Neural cell (in vitro differentiated cells): ENCODE measurements at regions not wholly inside any gene's neighbourhood (a gene's known extent, or its start where the extent isn't known, plus 50 kb on each side); places are given as distances from the start of the nearest gene placed in this dataset.

Experiments
- H2AFZ ChIP-seq: fragments of 200-600, 300-800 bp; sonication (generic), shearing (Covaris generic); 2 replicates; pipeline ENCODE4 v1.6.0; 2014; ENCODE audit warnings: low read depth, mild to moderate bottlenecking, antibody characterized with exemption, low read length, moderate library complexity
- H3F3A ChIP-seq: fragments of 200-600 bp; shearing (Covaris generic); 2 replicates; pipeline ENCODE4 v1.6.1; 2016; ENCODE audit warnings: mild to moderate bottlenecking, moderate library complexity, mixed read lengths, antibody characterized with exemption, low read length; ENCODE audit not compliant: insufficient read depth, poor library complexity, severe bottlenecking
- H3K27ac ChIP-seq: fragments of 200-600, 300-800 bp; sonication (generic), shearing (Covaris generic); 2 replicates; pipeline ENCODE4 v1.5.1; 2014; ENCODE audit warnings: mild to moderate bottlenecking, low read length, moderate library complexity
- H3K27me3 ChIP-seq: fragments of 300-800, 200-600 bp; sonication (generic), shearing (Covaris generic); 2 replicates; pipeline ENCODE4 v1.6.0; 2014; ENCODE audit warnings: mild to moderate bottlenecking, low read depth, low read length, moderate library complexity; ENCODE audit not compliant: insufficient read depth
- H3K36me3 ChIP-seq: fragments of 300-800, 200-600 bp; sonication (generic), shearing (Covaris generic); 2 replicates; pipeline ENCODE4 v1.5.1; 2014; ENCODE audit warnings: mild to moderate bottlenecking, antibody characterized with exemption, low read length, moderate library complexity; ENCODE audit not compliant: insufficient read depth
- H3K4me2 ChIP-seq: fragments of 300-800, 200-600 bp; sonication (generic), shearing (Covaris generic); 2 replicates; pipeline ENCODE4 v1.6.0; 2014; ENCODE audit warnings: mild to moderate bottlenecking, low read length
- H3K4me3 ChIP-seq: fragments of 300-800, 200-600 bp; sonication (generic), shearing (Covaris generic); 2 replicates; pipeline ENCODE4 v1.5.1; 2014; ENCODE audit warnings: mild to moderate bottlenecking, low read length, moderate library complexity
- H3K79me2 ChIP-seq: fragments of 200-600 bp; shearing (Covaris generic); replicated peaks from 2 replicates; pipeline ENCODE4 v1.6.0; 2014; ENCODE audit warnings: mild to moderate bottlenecking, low read length, moderate library complexity; ENCODE audit not compliant: insufficient read depth
- H3K9ac ChIP-seq: fragments of 300-800, 200-600 bp; sonication (generic), shearing (Covaris generic); 2 replicates; pipeline ENCODE4 v1.6.1; 2016; ENCODE audit warnings: mild to moderate bottlenecking, low read length, mixed read lengths
- H3K9me2 ChIP-seq: fragments of 200-600 bp; shearing (Covaris generic); 2 replicates; pipeline ENCODE4 v1.6.1; 2016; ENCODE audit warnings: mild to moderate bottlenecking, low read length, mixed read lengths; ENCODE audit not compliant: insufficient read depth
- H3K9me3 ChIP-seq: fragments of 200-600, 300-800 bp; sonication (generic), shearing (Covaris generic); 2 replicates; pipeline ENCODE4 v1.6.1; 2016; ENCODE audit warnings: mild to moderate bottlenecking, mixed run types, low read length, moderate library complexity, mixed read lengths
- H4K20me1 ChIP-seq: fragments of 200-600 bp; shearing (Covaris generic); 2 replicates; pipeline ENCODE4 v1.6.1; 2016; ENCODE audit warnings: mild to moderate bottlenecking, mixed run types; ENCODE audit not compliant: insufficient read depth
- EP300 ChIP-seq: fragments of 450-650 bp; conservative IDR thresholded peaks from 2 replicates; pipeline ENCODE4 v1.6.1; 2014; ENCODE audit warnings: antibody characterized with exemption, mild to moderate bottlenecking, moderate library complexity; ENCODE audit not compliant: poor library complexity, severe bottlenecking
- EZH2 ChIP-seq: fragments of 200-600, 300-800 bp; shearing (Covaris generic), sonication (generic); IDR thresholded peaks from 2 replicates; pipeline ENCODE4 v1.6.1; 2014; ENCODE audit warnings: antibody characterized with exemption, low read length, borderline replicate concordance, mild to moderate bottlenecking; ENCODE audit not compliant: insufficient read depth, poor library complexity, severe bottlenecking
- MXI1 ChIP-seq: fragments of 450-650 bp; conservative IDR thresholded peaks from 2 replicates; pipeline ENCODE4 v1.6.1; 2014; ENCODE audit warnings: antibody characterized with exemption, mild to moderate bottlenecking; ENCODE audit not compliant: poor library complexity, severe bottlenecking
- POLR2AphosphoS5 ChIP-seq: IDR thresholded peaks from 2 replicates; pipeline ENCODE4 v1.6.1; 2012
- RAD21 ChIP-seq: fragments of 450-650 bp; conservative IDR thresholded peaks from 2 replicates; pipeline ENCODE4 v1.6.1; 2014; ENCODE audit warnings: antibody characterized with exemption, mild to moderate bottlenecking, moderate library complexity
- SMC3 ChIP-seq: fragments of 450-650 bp; conservative IDR thresholded peaks from 2 replicates; pipeline ENCODE4 v1.6.1; 2014; ENCODE audit warnings: antibody characterized with exemption, mild to moderate bottlenecking, moderate library complexity; ENCODE audit not compliant: poor library complexity
- TAF1 ChIP-seq: IDR thresholded peaks from 2 replicates; pipeline ENCODE4 v1.6.1; 2012; ENCODE audit warnings: low read depth
- TF ChIP-seq, protein P1 (sequence below): IDR thresholded peaks from 2 replicates; pipeline ENCODE4 v1.6.1; 2012; ENCODE audit warnings: borderline replicate concordance
- TF ChIP-seq, protein P2 (sequence below): fragments of 450-650 bp; IDR thresholded peaks from 2 replicates; pipeline ENCODE4 v1.5.1; 2014; ENCODE audit warnings: antibody characterized with exemption, mild to moderate bottlenecking, moderate library complexity; ENCODE audit not compliant: poor library complexity, severe bottlenecking

DNA sequence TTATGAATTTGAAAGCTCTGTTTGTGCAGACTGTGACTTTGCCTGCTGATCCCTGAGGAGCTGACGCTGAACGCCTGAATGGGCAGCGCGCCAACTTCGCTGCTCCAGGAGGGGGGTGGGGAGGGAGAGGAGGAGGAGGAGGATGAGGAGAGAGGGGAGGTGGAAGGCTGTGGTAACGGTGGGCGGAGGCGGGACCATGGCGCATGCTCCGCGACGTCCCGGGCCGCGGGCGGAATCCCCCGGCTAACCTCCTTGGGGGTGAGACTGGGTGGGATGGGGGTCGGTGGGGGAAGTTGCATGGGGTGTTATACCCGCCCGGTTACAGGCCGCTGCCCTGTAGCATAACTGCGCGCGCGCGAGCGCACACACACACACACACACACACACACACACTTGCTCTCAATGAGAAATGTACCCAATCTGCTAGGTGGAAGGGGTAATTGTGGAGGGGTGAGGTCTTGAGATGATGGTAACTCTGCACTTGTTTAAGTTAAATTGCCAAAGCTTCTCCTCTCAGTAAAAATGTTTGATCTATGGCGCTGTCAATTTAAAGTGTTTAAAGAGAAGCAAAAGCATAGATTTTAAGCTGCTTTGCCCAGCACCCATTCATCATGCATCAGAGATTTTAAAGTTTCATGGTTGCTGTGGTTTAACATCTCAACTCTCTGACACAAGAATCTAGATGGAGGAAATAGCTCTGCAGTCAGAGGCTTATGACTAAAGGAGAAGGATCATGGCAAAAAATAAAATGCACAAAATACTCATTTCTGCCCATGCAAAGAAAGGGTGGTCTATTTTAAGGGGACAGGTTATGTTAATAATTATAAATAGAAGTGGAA is 76.6 kb upstream of the TBCA start:
- Histone ChIP-seq H3K9me2 (no peaks in the 10 kb centered on the region), H3K27me3 (peaks cover 87% of the 10 kb centered on the region), H3F3A (no peaks in the 10 kb centered on the region), H3K9me3 (peaks cover 10% of the 10 kb centered on the region), H3K9ac (no peak overlapping the region), H3K27ac (no peak overlapping the region), H3K4me3 (peak overlapping the region; percentile 49), H4K20me1 (no peaks in the 10 kb centered on the region), H3K4me2 (peak overlapping the region; percentile 31), H2AFZ (no peak overlapping the region), H3K36me3 (no peaks in the 10 kb centered on the region), H3K79me2 (no peaks in the 10 kb centered on the region)
- TF ChIP-seq POLR2AphosphoS5: peak; percentile 52
- TF ChIP-seq, protein P1, sequence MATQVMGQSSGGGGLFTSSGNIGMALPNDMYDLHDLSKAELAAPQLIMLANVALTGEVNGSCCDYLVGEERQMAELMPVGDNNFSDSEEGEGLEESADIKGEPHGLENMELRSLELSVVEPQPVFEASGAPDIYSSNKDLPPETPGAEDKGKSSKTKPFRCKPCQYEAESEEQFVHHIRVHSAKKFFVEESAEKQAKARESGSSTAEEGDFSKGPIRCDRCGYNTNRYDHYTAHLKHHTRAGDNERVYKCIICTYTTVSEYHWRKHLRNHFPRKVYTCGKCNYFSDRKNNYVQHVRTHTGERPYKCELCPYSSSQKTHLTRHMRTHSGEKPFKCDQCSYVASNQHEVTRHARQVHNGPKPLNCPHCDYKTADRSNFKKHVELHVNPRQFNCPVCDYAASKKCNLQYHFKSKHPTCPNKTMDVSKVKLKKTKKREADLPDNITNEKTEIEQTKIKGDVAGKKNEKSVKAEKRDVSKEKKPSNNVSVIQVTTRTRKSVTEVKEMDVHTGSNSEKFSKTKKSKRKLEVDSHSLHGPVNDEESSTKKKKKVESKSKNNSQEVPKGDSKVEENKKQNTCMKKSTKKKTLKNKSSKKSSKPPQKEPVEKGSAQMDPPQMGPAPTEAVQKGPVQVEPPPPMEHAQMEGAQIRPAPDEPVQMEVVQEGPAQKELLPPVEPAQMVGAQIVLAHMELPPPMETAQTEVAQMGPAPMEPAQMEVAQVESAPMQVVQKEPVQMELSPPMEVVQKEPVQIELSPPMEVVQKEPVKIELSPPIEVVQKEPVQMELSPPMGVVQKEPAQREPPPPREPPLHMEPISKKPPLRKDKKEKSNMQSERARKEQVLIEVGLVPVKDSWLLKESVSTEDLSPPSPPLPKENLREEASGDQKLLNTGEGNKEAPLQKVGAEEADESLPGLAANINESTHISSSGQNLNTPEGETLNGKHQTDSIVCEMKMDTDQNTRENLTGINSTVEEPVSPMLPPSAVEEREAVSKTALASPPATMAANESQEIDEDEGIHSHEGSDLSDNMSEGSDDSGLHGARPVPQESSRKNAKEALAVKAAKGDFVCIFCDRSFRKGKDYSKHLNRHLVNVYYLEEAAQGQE: no peak

DNA sequence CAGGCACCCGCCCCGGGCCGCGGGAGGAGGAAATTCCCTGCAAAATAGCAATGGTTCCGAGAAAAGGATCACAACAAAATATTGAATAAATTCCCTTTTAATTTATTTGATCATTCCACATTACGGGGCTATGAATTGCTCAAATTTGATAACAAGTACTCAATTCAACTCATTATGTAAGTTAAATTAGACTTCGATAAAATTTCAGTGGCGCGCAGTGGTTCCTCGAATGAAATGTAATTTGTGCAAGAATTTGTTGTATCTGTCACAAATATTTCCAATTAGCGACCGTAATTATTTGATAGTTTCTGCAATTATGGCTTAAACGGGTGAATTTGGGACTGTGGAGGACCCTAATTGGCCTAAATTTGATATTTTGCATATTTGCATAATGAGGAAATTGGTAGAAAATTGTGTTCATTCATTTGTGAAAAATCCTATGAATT is 76.0 kb upstream of the TBCA start:
- Histone ChIP-seq H3K36me3 (no peaks in the 10 kb centered on the region), H3K9me3 (peaks cover 10% of the 10 kb centered on the region), H3K4me2 (peak overlapping the region; percentile 31), H3K79me2 (no peaks in the 10 kb centered on the region), H3K9me2 (no peaks in the 10 kb centered on the region), H3K9ac (no peak overlapping the region), H3K27ac (no peak overlapping the region), H4K20me1 (no peaks in the 10 kb centered on the region), H2AFZ (no peak overlapping the region), H3K27me3 (peaks cover 88% of the 10 kb centered on the region), H3F3A (no peaks in the 10 kb centered on the region), H3K4me3 (peak overlapping the region; percentile 49)
- no peak for TF ChIP-seq POLR2AphosphoS5
- TF ChIP-seq, protein P2, sequence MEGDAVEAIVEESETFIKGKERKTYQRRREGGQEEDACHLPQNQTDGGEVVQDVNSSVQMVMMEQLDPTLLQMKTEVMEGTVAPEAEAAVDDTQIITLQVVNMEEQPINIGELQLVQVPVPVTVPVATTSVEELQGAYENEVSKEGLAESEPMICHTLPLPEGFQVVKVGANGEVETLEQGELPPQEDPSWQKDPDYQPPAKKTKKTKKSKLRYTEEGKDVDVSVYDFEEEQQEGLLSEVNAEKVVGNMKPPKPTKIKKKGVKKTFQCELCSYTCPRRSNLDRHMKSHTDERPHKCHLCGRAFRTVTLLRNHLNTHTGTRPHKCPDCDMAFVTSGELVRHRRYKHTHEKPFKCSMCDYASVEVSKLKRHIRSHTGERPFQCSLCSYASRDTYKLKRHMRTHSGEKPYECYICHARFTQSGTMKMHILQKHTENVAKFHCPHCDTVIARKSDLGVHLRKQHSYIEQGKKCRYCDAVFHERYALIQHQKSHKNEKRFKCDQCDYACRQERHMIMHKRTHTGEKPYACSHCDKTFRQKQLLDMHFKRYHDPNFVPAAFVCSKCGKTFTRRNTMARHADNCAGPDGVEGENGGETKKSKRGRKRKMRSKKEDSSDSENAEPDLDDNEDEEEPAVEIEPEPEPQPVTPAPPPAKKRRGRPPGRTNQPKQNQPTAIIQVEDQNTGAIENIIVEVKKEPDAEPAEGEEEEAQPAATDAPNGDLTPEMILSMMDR: no peak
- no peak for TF ChIP-seq MXI1
- no peak for TF ChIP-seq TAF1
- TF ChIP-seq, protein P1: no peak
- no peak for TF ChIP-seq EZH2
- no peak for TF ChIP-seq EP300
- TF ChIP-seq SMC3: no peak
- TF ChIP-seq RAD21: no peak
